ENCODE measurements at regions not wholly inside any gene's neighbourhood (a gene's known extent, or its start where the extent isn't known, plus 50 kb on each side); places are given as distances from the start of the nearest gene placed in this dataset.
A peak's percentile ranks its signal among the peaks of the same experiment; 100 is the strongest.
"Not testable (repeated sequence)": the region's sequence is repeated elsewhere in the genome, so short reads cannot be mapped to it uniquely, and the experiment has no call there.

- intact Hi-C loops (cut with DNase I) = no loop called here
Observed at GRCh38 chr2:77664491-77664890, 142.3 kb upstream of the LRRTM4 start.

GRCh38 chr2:77666251-77666980 lies 144.2 kb upstream of the LRRTM4 start:
- no peaks in the 10 kb centered on the region for H3K9me3 ChIP-seq (ENCODE audit: control insufficient read depth in 2 of 3, insufficient read depth in 1 of 3, low read length in 3 of 3)
- no peak for TF ChIP-seq CTCF (IDR thresholded peaks at IDR 0.05; ENCODE audit: borderline replicate concordance, extremely low read depth, insufficient read depth)
- no peaks in the 10 kb centered on the region for H3K4me1 ChIP-seq (ENCODE audit: control insufficient read depth in 2 of 3, insufficient read depth in 2 of 3, low read depth in 1 of 3, low read length in 3 of 3)
- H3K27ac ChIP-seq (ENCODE audit: low read depth in 2 of 2, low read length in 2 of 2) = no peak overlapping the region
- H3K27me3 ChIP-seq (ENCODE audit: control insufficient read depth, insufficient read depth, low read length) = no peaks in the 10 kb centered on the region
- no peak overlapping the region for H3K9ac ChIP-seq (ENCODE audit: low read length in 3 of 3)
- no peaks in the 10 kb centered on the region for H3K36me3 ChIP-seq (ENCODE audit: control insufficient read depth in 2 of 3, insufficient read depth in 3 of 3, low read length in 3 of 3)
- DNase-seq (no peak), FAIRE-seq (no peak)
- intact Hi-C loops (cut with DNase I) = no loop called here
- no peak overlapping the region for H3K4me3 ChIP-seq (ENCODE audit: low read length in 3 of 3)

More at GRCh38 chr2:77664491-77664890, 142.3 kb upstream of the LRRTM4 start:
- Histone ChIP-seq H3K27ac (ENCODE audit: low read depth in 2 of 2, low read length in 2 of 2) (no peak overlapping the region), H3K4me1 (ENCODE audit: control insufficient read depth in 2 of 3, insufficient read depth in 2 of 3, low read depth in 1 of 3, low read length in 3 of 3) (no peaks in the 10 kb centered on the region), H3K9me3 (ENCODE audit: control insufficient read depth in 2 of 3, insufficient read depth in 1 of 3, low read length in 3 of 3) (no peaks in the 10 kb centered on the region), H3K4me3 (ENCODE audit: low read length in 3 of 3) (no peak overlapping the region), H3K9ac (ENCODE audit: low read length in 3 of 3) (no peak overlapping the region), H3K27me3 (ENCODE audit: control insufficient read depth, insufficient read depth, low read length) (no peaks in the 10 kb centered on the region), H3K36me3 (ENCODE audit: control insufficient read depth in 2 of 3, insufficient read depth in 3 of 3, low read length in 3 of 3) (no peaks in the 10 kb centered on the region)
- DNase-seq = no peak
- no peak for FAIRE-seq
- TF ChIP-seq CTCF (IDR thresholded peaks at IDR 0.05; ENCODE audit: borderline replicate concordance, extremely low read depth, insufficient read depth) = no peak

GRCh38 chr2:77684543-77685319 lies 162.6 kb upstream of the LRRTM4 start:
- H3K9ac ChIP-seq (ENCODE audit: low read length in 3 of 3); H3K27me3 ChIP-seq (ENCODE audit: control insufficient read depth, insufficient read depth, low read length); H3K27ac ChIP-seq (ENCODE audit: low read depth in 2 of 2, low read length in 2 of 2); H3K9me3 ChIP-seq (ENCODE audit: control insufficient read depth in 2 of 3, insufficient read depth in 1 of 3, low read length in 3 of 3); intact Hi-C loops (cut with DNase I); H3K4me3 ChIP-seq (ENCODE audit: low read length in 3 of 3); FAIRE-seq; H3K4me1 ChIP-seq (ENCODE audit: control insufficient read depth in 2 of 3, insufficient read depth in 2 of 3, low read depth in 1 of 3, low read length in 3 of 3); H3K36me3 ChIP-seq (ENCODE audit: control insufficient read depth in 2 of 3, insufficient read depth in 3 of 3, low read length in 3 of 3): not testable (repeated sequence)
- peak in 2 of 5 donors; percentile 6 to 19 for DNase-seq

DNA sequence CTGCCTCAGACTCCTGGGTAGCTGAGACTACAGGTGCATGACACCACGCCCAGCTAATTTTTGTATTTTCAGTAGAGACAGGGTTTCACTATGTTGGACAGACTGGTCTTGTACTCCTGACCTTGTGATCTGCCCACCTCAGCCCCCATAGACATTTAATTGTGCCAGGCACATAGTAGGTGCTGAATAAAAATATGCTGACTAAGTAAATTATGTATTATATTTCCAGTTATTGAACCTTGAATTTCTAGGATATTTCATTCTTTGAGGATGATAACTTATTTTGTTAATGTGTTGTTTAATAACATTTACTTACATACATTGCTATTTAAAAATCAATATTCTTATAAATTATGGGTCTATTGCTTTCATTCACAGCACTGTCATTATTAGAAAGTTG lies 190.4 kb upstream of the LRRTM4 start:
- no peak for TF ChIP-seq CTCF (IDR thresholded peaks at IDR 0.05; ENCODE audit: borderline replicate concordance, extremely low read depth, insufficient read depth)
- Histone ChIP-seq H3K9me3 (ENCODE audit: control insufficient read depth in 2 of 3, insufficient read depth in 1 of 3, low read length in 3 of 3) (no peaks in the 10 kb centered on the region), H3K27me3 (ENCODE audit: control insufficient read depth, insufficient read depth, low read length) (no peaks in the 10 kb centered on the region), H3K9ac (ENCODE audit: low read length in 3 of 3) (no peak overlapping the region), H3K36me3 (ENCODE audit: control insufficient read depth in 2 of 3, insufficient read depth in 3 of 3, low read length in 3 of 3) (no peaks in the 10 kb centered on the region), H3K4me3 (ENCODE audit: low read length in 3 of 3) (no peak overlapping the region), H3K27ac (ENCODE audit: low read depth in 2 of 2, low read length in 2 of 2) (no peak overlapping the region), H3K4me1 (ENCODE audit: control insufficient read depth in 2 of 3, insufficient read depth in 2 of 3, low read depth in 1 of 3, low read length in 3 of 3) (no peaks in the 10 kb centered on the region)
- DNase-seq (no peak), FAIRE-seq (no peak)
- intact Hi-C loops (cut with DNase I) = no loop called here

Measured in kidney (tissue), 13 donors.